ENCODE measurements at regions not wholly inside any gene's neighbourhood (a gene's known extent, or its start where the extent isn't known, plus 50 kb on each side); places are given as distances from the start of the nearest gene placed in this dataset.
A peak's percentile ranks its signal among the peaks of the same experiment; 100 is the strongest.

- Histone ChIP-seq H3K27me3 (no peaks in the 10 kb centered on the region), H3K4me3 (no peak overlapping the region), H3K9me3 (no peaks in the 10 kb centered on the region), H3K36me3 (no peaks in the 10 kb centered on the region), H3K27ac (replicated peaks in 1 of 4) (no peak overlapping the region), H3K4me1 (no peaks in the 10 kb centered on the region)
- intact Hi-C loops (cut with DNase I): no loop called here
- no peak for TF ChIP-seq POLR2AphosphoS5 (IDR thresholded peaks at IDR 0.05)
- no peak for TF ChIP-seq POLR2A (IDR thresholded peaks at IDR 0.05; ENCODE audit: low read depth)
- TF ChIP-seq CTCF (IDR thresholded peaks at IDR 0.05): no peak
- TF ChIP-seq EP300 (IDR thresholded peaks at IDR 0.05): no peak
- DNase-seq (ENCODE audit: extremely low spot score): peak; percentile 62
- WGBS: 94% methylated on average over 8 of the region's 8 CpGs
Measured at GRCh38 chr10:43971981-43972380, 323.3 kb upstream of the ZNF32 start.

- H3K4me1 ChIP-seq: peaks cover 0 to 5% (median 2%) of the 10 kb centered on the region in 4 donors
- DNase-seq (ENCODE audit: extremely low spot score): peak; percentile 78
- no peaks in the 10 kb centered on the region for H3K9me3 ChIP-seq
- H3K27ac ChIP-seq (replicated peaks in 1 of 4): no peak overlapping the region
- H3K4me3 ChIP-seq: no peak overlapping the region
- H3K36me3 ChIP-seq: no peaks in the 10 kb centered on the region
- TF ChIP-seq POLR2A (IDR thresholded peaks at IDR 0.05; ENCODE audit: low read depth) (no peak), POLR2AphosphoS5 (IDR thresholded peaks at IDR 0.05) (no peak), CTCF (IDR thresholded peaks at IDR 0.05) (no peak), EP300 (IDR thresholded peaks at IDR 0.05) (no peak)
- intact Hi-C loops (cut with DNase I): no loop called here
- WGBS: 94% methylated on average over 5 of the region's 5 CpGs
- H3K27me3 ChIP-seq: no peaks in the 10 kb centered on the region
Measured at GRCh38 chr10:43971306-43971705, 322.6 kb upstream of the ZNF32 start.

DNA sequence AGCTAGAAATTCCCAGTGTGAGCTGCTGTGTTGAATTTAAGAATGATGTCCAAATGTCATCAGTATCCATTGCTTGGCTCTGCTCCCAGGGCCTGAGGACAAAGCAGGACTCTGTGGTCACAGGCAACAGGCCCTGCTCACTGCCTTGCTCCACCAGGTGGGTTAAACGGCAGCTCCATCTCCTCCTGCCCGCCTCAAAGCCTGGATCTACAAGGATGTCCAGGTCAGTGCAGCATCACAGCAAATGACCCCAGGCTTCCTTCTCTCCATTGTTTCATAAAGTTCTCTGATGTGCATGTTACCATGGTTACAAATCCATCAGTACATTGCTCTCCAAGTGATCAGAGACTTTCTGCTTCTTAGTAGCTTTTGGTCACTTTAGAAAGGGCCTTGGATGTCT is 322.0 kb upstream of the ZNF32 start:
- no peaks in the 10 kb centered on the region for H3K36me3 ChIP-seq
- no peak for DNase-seq (ENCODE audit: extremely low spot score)
- peaks cover 5 to 10% (median 8%) of the 10 kb centered on the region in 4 donors for H3K4me1 ChIP-seq
- intact Hi-C loops (cut with DNase I): no loop called here
- H3K27ac ChIP-seq (replicated peaks in 1 of 4): no peak overlapping the region
- TF ChIP-seq POLR2A (IDR thresholded peaks at IDR 0.05; ENCODE audit: low read depth): no peak
- no peak for TF ChIP-seq EP300 (IDR thresholded peaks at IDR 0.05)
- no peak for TF ChIP-seq POLR2AphosphoS5 (IDR thresholded peaks at IDR 0.05)
- no peak for TF ChIP-seq CTCF (IDR thresholded peaks at IDR 0.05)
- no peaks in the 10 kb centered on the region for H3K9me3 ChIP-seq
- H3K4me3 ChIP-seq: no peak overlapping the region
- H3K27me3 ChIP-seq: no peaks in the 10 kb centered on the region
- WGBS: no CpG with 5 or more reads among the region's 2 CpGs

DNA sequence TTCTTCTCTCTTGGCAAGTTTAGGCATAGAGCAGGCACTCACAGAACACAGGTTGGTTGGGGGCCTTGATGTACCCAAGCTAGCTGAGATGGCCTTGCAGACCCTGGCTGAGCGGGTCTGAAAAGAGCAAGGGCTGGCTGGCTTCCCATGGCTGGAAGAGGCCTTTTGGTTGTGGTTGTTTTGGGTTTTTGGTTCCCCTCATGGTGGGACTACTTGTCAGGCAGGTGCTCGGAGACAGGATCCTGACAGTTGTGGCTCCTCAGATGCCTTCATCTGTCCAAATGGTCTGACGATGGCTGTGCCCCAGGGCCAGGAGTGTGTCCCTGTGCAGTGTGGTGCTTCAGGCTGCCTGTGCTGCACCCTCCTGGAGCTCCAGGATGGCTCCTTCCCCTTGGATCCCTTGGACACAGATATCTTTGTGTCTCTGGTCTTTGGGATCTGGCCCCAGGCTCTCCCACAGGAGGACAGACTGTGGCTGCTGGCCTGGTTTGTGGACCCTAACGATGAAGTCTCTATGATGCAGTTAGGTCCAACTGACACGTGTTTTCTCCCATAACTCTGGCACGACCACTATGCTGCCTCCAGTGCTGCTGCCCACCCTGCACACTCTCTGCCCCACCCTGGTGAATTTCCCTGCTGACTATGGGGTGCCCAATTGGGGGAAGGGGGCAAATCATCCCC is 321.5 kb upstream of the ZNF32 start:
- Histone ChIP-seq H3K36me3 (no peaks in the 10 kb centered on the region), H3K4me1 (peaks cover 8 to 16% (median 11%) of the 10 kb centered on the region in 4 donors), H3K4me3 (no peak overlapping the region), H3K9me3 (no peaks in the 10 kb centered on the region), H3K27ac (replicated peaks in 1 of 4) (no peak overlapping the region), H3K27me3 (no peaks in the 10 kb centered on the region)
- 90% methylated on average over 6 of the region's 6 CpGs for WGBS
- TF ChIP-seq CTCF (IDR thresholded peaks at IDR 0.05): no peak
- no peak for TF ChIP-seq EP300 (IDR thresholded peaks at IDR 0.05)
- TF ChIP-seq POLR2AphosphoS5 (IDR thresholded peaks at IDR 0.05): no peak
- TF ChIP-seq POLR2A (IDR thresholded peaks at IDR 0.05; ENCODE audit: low read depth): no peak
- intact Hi-C loops (cut with DNase I): no loop called here
- DNase-seq (ENCODE audit: extremely low spot score): peak; percentile 86

GRCh38 chr10:43969506-43969905 is 320.8 kb upstream of the ZNF32 start:
- peak; percentile 50 for DNase-seq (ENCODE audit: extremely low spot score)
- intact Hi-C loops (cut with DNase I): no loop called here

More at GRCh38 chr10:43969506-43969905, 320.8 kb upstream of the ZNF32 start:
- H3K27ac ChIP-seq (replicated peaks in 1 of 4): no peak overlapping the region
- no peaks in the 10 kb centered on the region for H3K27me3 ChIP-seq
- no peaks in the 10 kb centered on the region for H3K36me3 ChIP-seq
- no CpG with 5 or more reads among the region's 9 CpGs for WGBS
- H3K9me3 ChIP-seq: no peaks in the 10 kb centered on the region
- H3K4me1 ChIP-seq: peaks cover 9 to 20% (median 11%) of the 10 kb centered on the region in 4 donors
- H3K4me3 ChIP-seq: no peak overlapping the region
- no peak for TF ChIP-seq CTCF (IDR thresholded peaks at IDR 0.05)
- no peak for TF ChIP-seq POLR2A (IDR thresholded peaks at IDR 0.05; ENCODE audit: low read depth)
- no peak for TF ChIP-seq EP300 (IDR thresholded peaks at IDR 0.05)
- no peak for TF ChIP-seq POLR2AphosphoS5 (IDR thresholded peaks at IDR 0.05)
